ENCODE measurements at regions not wholly inside any gene's neighbourhood (a gene's known extent, or its start where the extent isn't known, plus 50 kb on each side); places are given as distances from the start of the nearest gene placed in this dataset.

GRCh38 chr4:130922955-130923354, 1827.0 kb downstream of the C4orf33 start:
- Histone ChIP-seq H3K9ac (ENCODE audit: insufficient read depth, low read length, poor library complexity, severe bottlenecking) (no peak overlapping the region), H3K9me3 (replicated peaks in 1 of 2; ENCODE audit: control insufficient read depth in 1 of 2, insufficient read depth in 1 of 2, low read length in 2 of 2) (peaks cover 6 to 12% of the 10 kb centered on the region in 2 donors), H2AFZ (ENCODE audit: insufficient read depth, low read depth, low read length, poor library complexity, severe bottlenecking) (no peak overlapping the region), H4K20me1 (ENCODE audit: insufficient read depth, low read length) (no peaks in the 10 kb centered on the region), H3K36me3 (replicated peaks in 1 of 2; ENCODE audit: control insufficient read depth in 1 of 2, insufficient read depth in 2 of 2, low read length in 2 of 2) (no peaks in the 10 kb centered on the region), H3K27me3 (ENCODE audit: control insufficient read depth in 2 of 2, insufficient read depth in 2 of 2, low read length in 2 of 2) (no peaks in the 10 kb centered on the region), H3K4me3 (replicated peaks in 1 of 3; ENCODE audit: low read depth in 2 of 3, low read length in 3 of 3) (no peak overlapping the region), H3K27ac (ENCODE audit: low read depth in 1 of 2, low read length in 2 of 2) (no peak overlapping the region), H3K79me2 (ENCODE audit: insufficient read depth, low read length) (no peaks in the 10 kb centered on the region), H3K4me1 (ENCODE audit: control insufficient read depth in 1 of 2, insufficient read depth in 2 of 2, low read length in 2 of 2) (no peaks in the 10 kb centered on the region), H3K4me2 (replicated peaks; ENCODE audit: extremely low read depth, low read length, poor library complexity, severe bottlenecking) (no peak overlapping the region)
- no peak for DNase-seq
- H3K4me1 Mint-ChIP-seq: no peaks in the 10 kb centered on the region
- WGBS (ENCODE audit: insufficient coverage): 78% methylated on average over 1 of the region's 2 CpGs
- H3K4me3 Mint-ChIP-seq: no peak overlapping the region
- intact Hi-C loops (cut with micrococcal nuclease): no loop called here
- H3K27me3 Mint-ChIP-seq (ENCODE audit: low read depth in 3 of 3): no peaks in the 10 kb centered on the region
- no peak for TF ChIP-seq CTCF (IDR thresholded peaks at IDR 0.05)
- H3K27ac Mint-ChIP-seq: no peak overlapping the region
- H3K36me3 Mint-ChIP-seq: no peaks in the 10 kb centered on the region
- peaks cover 0 to 10% (median 2%) of the 10 kb centered on the region in 7 donors for H3K9me3 Mint-ChIP-seq

- Mint-ChIP-seq H3K4me3 (no peak overlapping the region), H3K9me3 (peaks cover 0 to 5% (median 4%) of the 10 kb centered on the region in 7 donors), H3K4me1 (no peaks in the 10 kb centered on the region), H3K27me3 (ENCODE audit: low read depth in 3 of 3) (no peaks in the 10 kb centered on the region), H3K36me3 (no peaks in the 10 kb centered on the region), H3K27ac (no peak overlapping the region)
- Histone ChIP-seq H3K4me3 (replicated peaks in 1 of 3; ENCODE audit: low read depth in 2 of 3, low read length in 3 of 3) (no peak overlapping the region), H3K36me3 (replicated peaks in 1 of 2; ENCODE audit: control insufficient read depth in 1 of 2, insufficient read depth in 2 of 2, low read length in 2 of 2) (no peaks in the 10 kb centered on the region), H3K27ac (ENCODE audit: low read depth in 1 of 2, low read length in 2 of 2) (no peak overlapping the region), H3K9me3 (replicated peaks in 1 of 2; ENCODE audit: control insufficient read depth in 1 of 2, insufficient read depth in 1 of 2, low read length in 2 of 2) (peaks cover 0 to 3% of the 10 kb centered on the region in 2 donors), H4K20me1 (ENCODE audit: insufficient read depth, low read length) (no peaks in the 10 kb centered on the region), H2AFZ (ENCODE audit: insufficient read depth, low read depth, low read length, poor library complexity, severe bottlenecking) (no peak overlapping the region), H3K4me2 (replicated peaks; ENCODE audit: extremely low read depth, low read length, poor library complexity, severe bottlenecking) (no peak overlapping the region), H3K9ac (ENCODE audit: insufficient read depth, low read length, poor library complexity, severe bottlenecking) (no peak overlapping the region), H3K27me3 (ENCODE audit: control insufficient read depth in 2 of 2, insufficient read depth in 2 of 2, low read length in 2 of 2) (no peaks in the 10 kb centered on the region), H3K79me2 (ENCODE audit: insufficient read depth, low read length) (no peaks in the 10 kb centered on the region), H3K4me1 (ENCODE audit: control insufficient read depth in 1 of 2, insufficient read depth in 2 of 2, low read length in 2 of 2) (no peaks in the 10 kb centered on the region)
- intact Hi-C loops (cut with micrococcal nuclease): no loop called here
- TF ChIP-seq CTCF (IDR thresholded peaks at IDR 0.05): no peak
- WGBS (ENCODE audit: insufficient coverage): no CpG with 5 or more reads among the region's 1 CpG
- DNase-seq: no peak
Observed at GRCh38 chr4:130955520-130955919, 1859.6 kb downstream of the C4orf33 start.
